Cardiac muscle cell (in vitro differentiated cells and primary cell): ENCODE measurements at regions not wholly inside any gene's neighbourhood (a gene's known extent, or its start where the extent isn't known, plus 50 kb on each side); places are given as distances from the start of the nearest gene placed in this dataset.

Experiments used
- DNase-seq, 2 donors: peaks; one replicate each; pipeline versions ENCODE4 v3.0.0 to v3.0.0-alpha.2; 2010 to 2017; ENCODE audit warnings: low read depth in 1 of 2, low spot score in 1 of 2
- H3K27ac ChIP-seq: fragments of 200-600 bp; sonication (generic); 2 replicates; pipeline ENCODE4 v1.5.1; 2016
- H3K27me3 ChIP-seq: fragments of 200-600 bp; sonication (generic); 2 replicates; pipeline ENCODE4 v1.6.0; 2016; ENCODE audit warnings: control low read depth
- H3K36me3 ChIP-seq: fragments of 200-600 bp; sonication (generic); 2 replicates; pipeline ENCODE4 v1.5.1; 2016; ENCODE audit warnings: control low read depth
- H3K4me1 ChIP-seq: fragments of 200-600 bp; sonication (generic); 2 replicates; pipeline ENCODE4 v1.8.1; 2017; ENCODE audit warnings: low read depth, mild to moderate bottlenecking, mixed run types
- H3K4me3 ChIP-seq: fragments of 200-600 bp; sonication (generic); 2 replicates; pipeline ENCODE4 v1.5.1; 2016; ENCODE audit warnings: mild to moderate bottlenecking
- H3K9me3 ChIP-seq: fragments of 200-600 bp; sonication (generic); 2 replicates; pipeline ENCODE4 v1.5.1; 2017; ENCODE audit warnings: low read depth, mild to moderate bottlenecking, control low read depth
- CTCF ChIP-seq: IDR thresholded peaks from 2 replicates; pipeline ENCODE4 v1.5.1; 2012; ENCODE audit warnings: low read depth, mild to moderate bottlenecking, low read length

- H3K36me3 ChIP-seq, result no peaks in the 10 kb centered on the region
- DNase-seq, result no peak
- no peak overlapping the region for H3K4me3 ChIP-seq
- H3K9me3 ChIP-seq, result no peaks in the 10 kb centered on the region
- peaks cover 16% of the 10 kb centered on the region for H3K4me1 ChIP-seq
- TF ChIP-seq CTCF, result no peak
- H3K27ac ChIP-seq, result no peak overlapping the region
- no peaks in the 10 kb centered on the region for H3K27me3 ChIP-seq
These were observed 348.8 kb upstream of the C11orf87 start for GRCh38 chr11:109073032-109073822.

GRCh38 chr11:109075976-109076375, 346.0 kb upstream of the C11orf87 start:
- no peak for TF ChIP-seq CTCF
- Histone ChIP-seq H3K9me3 (no peaks in the 10 kb centered on the region), H3K4me1 (peaks cover 16% of the 10 kb centered on the region), H3K27ac (peak overlapping the region; percentile 64), H3K27me3 (no peaks in the 10 kb centered on the region), H3K36me3 (no peaks in the 10 kb centered on the region), H3K4me3 (no peak overlapping the region)
- DNase-seq, result peak in 1 of 2 donors; percentile 53

GRCh38 chr11:109076870-109077269, 345.1 kb upstream of the C11orf87 start:
- peak in 1 of 2 donors; percentile 32 for DNase-seq
- no peaks in the 10 kb centered on the region for H3K36me3 ChIP-seq
- H3K9me3 ChIP-seq, result no peaks in the 10 kb centered on the region
- H3K27ac ChIP-seq, result peak overlapping the region; percentile 64
- peaks cover 16% of the 10 kb centered on the region for H3K4me1 ChIP-seq
- H3K27me3 ChIP-seq, result no peaks in the 10 kb centered on the region
- no peak overlapping the region for H3K4me3 ChIP-seq
- no peak for TF ChIP-seq CTCF

GRCh38 chr11:109077291-109077920, 344.6 kb upstream of the C11orf87 start:
- Histone ChIP-seq H3K4me3 (no peak overlapping the region), H3K27ac (no peak overlapping the region), H3K9me3 (no peaks in the 10 kb centered on the region), H3K27me3 (no peaks in the 10 kb centered on the region), H3K36me3 (no peaks in the 10 kb centered on the region), H3K4me1 (peaks cover 16% of the 10 kb centered on the region)
- no peak for DNase-seq
- TF ChIP-seq CTCF, result no peak

- no peaks in the 10 kb centered on the region for H3K9me3 ChIP-seq
- no peaks in the 10 kb centered on the region for H3K4me1 ChIP-seq
- no peak for TF ChIP-seq CTCF
- no peak overlapping the region for H3K27ac ChIP-seq
- H3K27me3 ChIP-seq, result no peaks in the 10 kb centered on the region
- H3K36me3 ChIP-seq, result no peaks in the 10 kb centered on the region
- no peak overlapping the region for H3K4me3 ChIP-seq
- DNase-seq, result peak in 1 of 2 donors; percentile 79
These were observed 336.1 kb upstream of the C11orf87 start for GRCh38 chr11:109085708-109086373.
